Stimulated activated CD4-positive, alpha-beta T cell treated with anti-CD3 and anti-CD28 coated beads, TNF-alpha, amount 100 ng/mL, for 4 hours (primary cell): ENCODE measurements at regions not wholly inside any gene's neighbourhood (a gene's known extent, or its start where the extent isn't known, plus 50 kb on each side); places are given as distances from the start of the nearest gene placed in this dataset.

Experiments
- DNase-seq, 3 experiments: peaks; one replicate each; pipeline ENCODE4 v3.0.0-alpha.2; 2020; ENCODE audit warnings: low read depth in 3 of 3

- DNase-seq = no peak
Observed at GRCh38 chr14:98993818-98994217, 278.2 kb downstream of the BCL11B start.

- no peak for DNase-seq
Observed at GRCh38 chr14:98994561-98994960, 277.4 kb downstream of the BCL11B start.

- DNase-seq = no peak
Observed at GRCh38 chr14:98997526-98998205, 274.3 kb downstream of the BCL11B start.

DNA sequence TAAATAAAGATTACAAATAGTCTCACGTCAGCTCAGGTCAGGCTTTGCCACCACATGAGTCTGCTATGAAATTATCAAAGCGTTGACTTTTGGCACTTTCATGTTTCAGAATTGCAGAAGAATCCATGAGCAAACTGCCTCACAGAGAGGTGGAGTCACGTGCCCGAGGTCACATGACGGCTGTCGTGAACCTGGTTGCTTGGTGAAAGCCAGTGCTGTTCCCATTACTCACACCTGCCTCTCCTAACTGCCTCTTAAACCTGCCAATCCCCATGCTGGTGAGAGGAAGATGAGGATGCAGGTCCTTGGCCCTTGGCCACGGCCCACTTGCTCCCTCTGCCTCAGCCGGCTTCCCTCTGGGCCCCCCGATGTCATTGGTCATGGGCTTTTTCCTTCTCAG, 272.7 kb downstream of the BCL11B start:
- no peak for DNase-seq

DNA sequence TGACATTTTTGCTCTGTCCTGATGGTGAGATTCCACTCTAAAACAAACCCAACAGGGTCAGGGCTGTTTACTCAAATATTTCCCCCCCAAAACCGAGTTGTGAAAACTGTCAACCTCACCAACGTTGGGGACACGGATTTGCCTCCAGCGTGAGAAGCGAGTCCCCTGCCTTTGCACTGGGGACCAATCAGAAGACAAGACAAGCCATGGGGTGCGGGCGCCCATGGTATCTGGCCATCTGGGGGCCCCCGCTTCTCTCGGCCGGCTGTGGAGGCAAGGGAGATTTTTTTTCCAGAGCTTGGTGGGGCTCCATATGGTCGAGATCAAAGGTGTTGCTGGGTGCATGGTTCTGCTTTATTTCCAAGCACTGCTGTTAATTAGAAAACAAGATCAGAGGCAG, 272.1 kb downstream of the BCL11B start:
- no peak for DNase-seq

DNA sequence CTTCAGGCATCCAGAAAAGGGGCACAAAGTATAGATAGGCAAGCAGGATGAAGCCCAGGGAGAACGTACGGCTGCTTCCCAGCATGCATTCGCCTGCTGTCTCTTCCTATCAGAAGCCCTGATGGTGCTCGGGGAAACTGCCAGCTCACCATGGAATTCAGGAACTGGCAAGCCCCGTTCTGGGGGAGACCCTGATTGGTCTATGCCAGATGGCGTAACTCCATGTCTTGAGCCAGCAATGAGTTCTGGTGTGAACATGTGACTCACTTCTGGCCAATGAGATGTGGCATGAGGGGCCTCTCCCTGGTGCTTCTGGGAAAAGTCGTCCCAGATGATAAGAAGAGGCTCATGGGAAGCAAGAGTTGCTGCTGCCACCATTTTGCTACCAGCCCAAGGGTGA, 270.8 kb downstream of the BCL11B start:
- no peak for DNase-seq

DNA sequence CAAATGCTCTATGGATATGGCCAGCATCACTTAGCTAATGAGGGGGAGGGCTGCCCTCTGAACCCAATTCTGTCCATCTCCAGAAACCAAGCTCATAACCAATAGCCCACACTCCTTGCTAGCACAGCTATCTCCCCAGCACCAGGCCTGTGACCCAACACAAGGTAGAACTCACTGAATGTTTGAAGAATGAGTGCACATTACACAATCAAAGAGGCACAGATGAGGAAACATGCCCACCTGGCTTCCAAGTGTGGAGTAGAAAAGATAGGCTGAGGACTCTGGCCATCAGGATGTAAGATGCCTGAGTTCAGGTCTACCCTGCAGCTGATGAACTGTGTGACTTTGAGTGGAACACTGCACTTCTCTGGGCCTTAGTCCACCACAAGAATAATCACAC, 268.4 kb downstream of the BCL11B start:
- DNase-seq = no peak

- DNase-seq = no peak
Observed at GRCh38 chr14:99004112-99004511, 267.9 kb downstream of the BCL11B start.

GRCh38 chr14:99006276-99006675, 265.7 kb downstream of the BCL11B start:
- DNase-seq = no peak

DNA sequence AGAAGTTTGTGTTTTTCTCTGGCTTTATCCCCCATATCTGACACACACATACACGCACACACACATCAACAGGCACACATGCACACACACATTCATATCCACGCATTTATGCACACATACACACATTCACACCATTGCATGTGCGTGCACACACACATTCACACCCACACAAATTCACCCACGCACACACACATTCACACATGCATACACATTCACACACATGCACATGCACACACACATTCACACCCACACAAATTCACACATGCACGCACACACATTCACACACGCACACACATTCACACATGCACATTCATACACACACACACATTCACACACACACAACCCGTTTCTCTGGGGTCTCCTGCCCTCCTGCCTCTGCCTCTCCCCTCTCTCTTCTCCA, 264.2 kb downstream of the BCL11B start:
- no peak for DNase-seq

GRCh38 chr14:99009871-99010270, 262.1 kb downstream of the BCL11B start:
- no peak for DNase-seq

DNA sequence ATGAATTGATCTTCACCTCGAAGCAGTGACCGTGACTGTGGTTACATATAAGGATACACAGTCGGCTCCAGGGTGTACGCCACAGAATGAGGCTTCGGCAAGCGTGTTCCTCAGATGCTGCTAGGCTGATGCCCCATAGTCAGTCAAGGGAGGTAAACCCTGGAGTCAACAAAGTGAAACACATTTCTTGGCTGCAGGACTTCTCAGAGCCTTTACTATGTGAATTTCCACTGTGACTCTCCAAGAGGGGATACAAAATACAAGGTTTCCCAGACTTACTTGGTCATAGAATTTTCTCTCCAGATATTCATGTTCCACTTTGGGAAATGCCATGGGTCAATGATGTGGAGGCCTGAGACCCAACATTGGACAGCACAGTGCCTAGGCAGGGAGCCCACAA, 260.6 kb downstream of the BCL11B start:
- DNase-seq = no peak

- no peak for DNase-seq
Observed at GRCh38 chr14:99012703-99013102, 259.3 kb downstream of the BCL11B start.

- DNase-seq = no peak
Observed at GRCh38 chr14:99015833-99016232, 256.2 kb downstream of the BCL11B start.

GRCh38 chr14:99023371-99023770, 248.6 kb downstream of the BCL11B start:
- DNase-seq = no peak

- no peak for DNase-seq
Observed at GRCh38 chr14:99024926-99025325, 247.1 kb downstream of the BCL11B start.

DNA sequence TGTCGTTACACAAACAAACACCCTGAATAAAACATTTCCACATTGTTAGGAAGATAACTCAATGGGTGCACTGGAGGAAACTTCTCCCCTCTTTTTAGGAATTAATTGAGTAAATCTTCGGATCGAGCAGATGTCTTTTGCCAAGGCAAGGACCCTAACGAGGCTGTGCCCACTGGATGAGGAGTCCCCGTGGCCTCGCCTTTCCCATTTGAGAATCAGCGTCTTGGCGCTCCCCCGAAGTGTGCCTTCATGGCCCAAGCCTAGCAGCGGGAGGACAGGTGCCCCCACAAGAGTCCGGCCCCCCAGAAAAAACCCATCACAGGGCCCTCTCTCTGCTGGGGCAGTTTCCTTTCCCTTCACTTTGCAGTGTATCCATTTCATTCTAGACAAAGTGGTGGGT, 246.6 kb downstream of the BCL11B start:
- no peak for DNase-seq

DNA sequence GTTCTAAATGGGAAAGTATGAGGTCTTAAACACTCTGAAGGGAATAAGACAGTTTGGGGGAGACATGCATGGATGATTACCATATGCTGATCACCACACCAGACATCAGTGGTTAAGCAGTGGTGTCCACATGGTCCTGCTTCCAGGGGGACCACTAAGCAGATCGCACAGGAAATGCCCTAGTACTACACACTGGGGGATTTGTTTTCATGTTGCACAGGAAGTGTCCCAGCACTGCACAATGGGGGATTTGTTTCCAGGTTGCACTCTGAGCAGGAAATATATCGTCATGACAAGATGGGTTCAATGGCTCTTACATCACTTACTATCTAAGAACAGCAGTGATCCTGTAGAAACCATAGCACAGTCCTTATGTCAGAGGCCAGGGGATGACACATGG, 245.5 kb downstream of the BCL11B start:
- DNase-seq = no peak

- DNase-seq = no peak
Observed at GRCh38 chr14:99028041-99028440, 244.0 kb downstream of the BCL11B start.

DNA sequence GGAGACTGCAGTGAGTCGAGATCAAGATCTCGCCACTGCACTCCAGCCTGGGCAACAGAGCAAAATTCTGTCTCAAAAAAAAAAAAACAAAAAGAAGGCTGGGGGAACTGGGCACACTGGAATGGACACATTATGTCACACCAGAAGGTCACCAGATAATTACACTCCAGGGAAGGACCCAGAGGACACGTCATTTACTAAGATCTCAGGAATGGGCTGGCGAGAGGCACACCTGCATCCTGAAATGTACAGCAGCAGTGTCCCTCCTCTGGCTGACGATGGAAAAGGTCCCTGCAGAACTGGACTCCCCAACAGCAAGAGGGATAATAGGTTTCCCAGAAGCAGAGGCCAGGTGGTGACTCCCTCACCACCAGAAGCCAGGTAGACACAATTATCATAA, 243.5 kb downstream of the BCL11B start:
- DNase-seq = no peak

DNA sequence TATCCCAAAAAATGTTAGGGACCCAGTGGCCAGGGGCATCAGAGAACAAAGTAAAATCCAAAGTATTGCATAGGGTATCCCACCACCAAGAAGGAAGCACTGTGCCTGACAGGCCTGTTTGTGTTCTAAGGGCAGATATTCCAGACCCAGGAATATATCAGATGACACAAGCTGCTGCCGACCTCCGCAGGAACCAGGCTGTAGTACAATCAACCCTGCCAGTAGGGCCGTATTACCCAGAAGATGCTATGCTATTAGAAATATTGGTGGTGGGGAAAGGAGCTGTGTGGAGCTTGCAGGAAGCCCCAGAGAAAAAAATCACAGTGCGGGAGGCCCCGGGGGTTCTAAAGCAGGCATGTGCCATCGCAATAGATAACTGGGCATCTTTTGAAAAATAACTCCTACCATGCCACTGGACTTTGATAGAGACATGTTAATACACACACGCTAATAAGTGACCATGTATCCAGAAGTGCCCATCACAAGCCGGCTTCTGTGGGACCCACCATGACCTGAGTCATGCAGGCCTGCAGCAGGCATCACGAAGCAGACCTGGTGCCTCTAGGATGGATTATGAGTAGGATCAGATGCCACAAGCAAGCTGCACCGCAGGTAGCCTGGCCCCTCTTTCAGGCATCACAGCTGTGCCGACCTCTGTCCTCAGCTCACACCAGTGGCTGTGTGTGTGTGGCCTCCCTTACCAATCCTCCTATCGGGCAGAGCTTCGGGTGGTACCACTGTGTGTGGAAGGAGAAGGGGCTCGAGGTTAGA, 242.7 kb downstream of the BCL11B start:
- DNase-seq = no peak

GRCh38 chr14:99029916-99030305, 242.1 kb downstream of the BCL11B start:
- DNase-seq = no peak

- DNase-seq = no peak
Observed at GRCh38 chr14:99030454-99030853, 241.5 kb downstream of the BCL11B start.

DNA sequence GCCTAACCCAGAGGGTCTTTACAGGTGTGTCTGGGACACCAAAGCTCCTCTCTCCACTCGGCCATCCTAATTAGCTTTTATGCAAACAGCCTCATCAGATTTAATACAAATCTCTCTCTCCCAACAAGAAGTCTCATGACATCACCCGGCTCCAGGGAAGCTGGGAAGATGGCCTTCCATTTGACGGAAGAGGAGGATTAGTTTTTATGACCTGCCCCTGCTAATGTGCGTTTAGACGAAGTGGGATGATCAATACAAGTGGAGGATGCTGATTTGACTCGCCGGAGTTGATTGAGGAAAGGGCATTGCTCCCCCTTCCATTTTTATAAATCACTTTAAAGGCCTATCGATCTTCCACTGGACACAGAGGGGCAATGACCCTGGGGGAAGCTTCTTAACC, 239.2 kb downstream of the BCL11B start:
- DNase-seq = no peak
